SK-N-SH (cell line): ENCODE measurements at regions not wholly inside any gene's neighbourhood (a gene's known extent, or its start where the extent isn't known, plus 50 kb on each side); places are given as distances from the start of the nearest gene placed in this dataset.

Experiments
- CTCF ChIP-seq: fragments of 200-600 bp; sonication (generic); IDR thresholded peaks from 2 replicates; pipeline ENCODE4 v1.6.1; 2017; ENCODE audit warnings: antibody characterized with exemption, mild to moderate bottlenecking, moderate library complexity
- JUND ChIP-seq: IDR thresholded peaks from 2 replicates; pipeline ENCODE4 v1.4.0; 2012
- MEF2A ChIP-seq: IDR thresholded peaks from 2 replicates; pipeline ENCODE4 v1.4.0; 2012; ENCODE audit warnings: low read depth, borderline replicate concordance
- RAD21 ChIP-seq: IDR thresholded peaks from 2 replicates; pipeline ENCODE4 v1.6.1; 2012; ENCODE audit warnings: mild to moderate bottlenecking, low read length
- RCOR1 ChIP-seq: fragments of 150-350 bp; IDR thresholded peaks from 2 replicates; pipeline ENCODE4 v1.6.1; 2017; ENCODE audit warnings: antibody characterized with exemption, low read length
- SIN3A ChIP-seq: IDR thresholded peaks from 2 replicates; pipeline ENCODE4 v1.6.1; 2012; ENCODE audit warnings: low read depth, mild to moderate bottlenecking, low read length, moderate library complexity, borderline replicate concordance

DNA sequence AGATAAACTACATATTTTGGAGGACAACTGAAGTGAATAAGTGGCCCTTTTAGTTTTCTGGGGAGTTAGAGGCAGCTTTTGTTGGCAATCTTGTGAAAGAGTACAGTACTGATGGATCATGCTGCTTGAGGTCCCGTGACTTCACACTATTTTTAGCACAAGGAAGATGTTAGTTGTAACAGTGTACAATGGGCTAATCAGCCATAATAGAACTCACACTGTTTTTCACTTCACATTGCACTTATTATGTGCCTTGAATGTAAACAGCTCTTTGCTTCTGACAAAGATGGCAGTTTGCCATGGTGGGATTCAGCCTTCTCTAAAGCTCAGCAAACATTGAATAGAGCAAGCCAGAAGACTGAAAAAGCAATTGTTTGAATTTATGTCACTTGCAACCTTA, 176.7 kb upstream of the ZNF608 start:
- TF ChIP-seq MEF2A (no peak), RCOR1 (no peak), JUND (no peak), SIN3A (no peak), RAD21 (no peak), CTCF (no peak)
